Nephron progenitor cell (in vitro differentiated cells): ENCODE measurements at regions not wholly inside any gene's neighbourhood (a gene's known extent, or its start where the extent isn't known, plus 50 kb on each side); places are given as distances from the start of the nearest gene placed in this dataset.

Experiments used
- DNase-seq: peaks from one replicate; pipeline ENCODE4 v3.0.0; 2021
- H3K27ac Mint-ChIP-seq: 2 replicates; pipeline ENCODE4 v1.8.0; 2021; ENCODE audit warnings: mild to moderate bottlenecking, moderate library complexity, mixed read lengths
- H3K27me3 Mint-ChIP-seq: 2 replicates; pipeline ENCODE4 v1.8.0; 2021; ENCODE audit warnings: mild to moderate bottlenecking, low read depth, mixed read lengths; ENCODE audit not compliant: poor library complexity
- H3K36me3 Mint-ChIP-seq: 2 replicates; pipeline ENCODE4 v1.8.0; 2021; ENCODE audit warnings: low read depth, mixed read lengths
- H3K4me1 Mint-ChIP-seq: 2 replicates; pipeline ENCODE4 v1.8.0; 2021; ENCODE audit warnings: mixed read lengths
- H3K4me3 Mint-ChIP-seq: 2 replicates; pipeline ENCODE4 v1.8.0; 2021; ENCODE audit warnings: mild to moderate bottlenecking, moderate library complexity, mixed read lengths
- H3K9me3 Mint-ChIP-seq: 2 replicates; pipeline ENCODE4 v1.8.0; 2021; ENCODE audit warnings: mild to moderate bottlenecking, moderate library complexity, mixed read lengths
- TF ChIP-seq, protein P1 (sequence below): fragments of 200-600 bp; sonication (generic); IDR thresholded peaks from 2 replicates; pipeline ENCODE4 v1.5.0; 2021; ENCODE audit warnings: antibody characterized with exemption

DNA sequence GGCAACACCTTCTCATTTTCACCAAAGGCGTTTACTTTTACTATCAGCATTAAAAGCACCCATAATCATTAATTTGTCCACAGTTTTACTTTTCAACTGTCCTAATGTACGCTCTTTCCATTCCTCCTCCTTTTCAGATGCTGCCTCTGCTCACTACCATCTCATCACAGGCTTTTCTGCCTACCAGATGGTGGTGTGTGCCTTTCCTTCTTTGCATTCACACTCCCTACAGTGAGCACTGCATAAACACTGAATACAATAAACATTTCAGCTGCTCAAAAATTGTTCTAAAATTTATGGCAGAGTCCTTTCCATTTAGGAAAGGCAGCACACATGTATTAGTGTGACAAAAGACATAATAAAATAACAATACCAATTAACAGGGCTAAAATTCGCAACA, 435.7 kb downstream of the GXYLT1 start:
- Mint-ChIP-seq H3K4me3 (no peak overlapping the region), H3K27me3 (no peaks in the 10 kb centered on the region), H3K27ac (peak overlapping the region; percentile 35), H3K4me1 (peaks cover 24% of the 10 kb centered on the region), H3K36me3 (no peaks in the 10 kb centered on the region), H3K9me3 (no peaks in the 10 kb centered on the region)
- TF ChIP-seq, protein P1, sequence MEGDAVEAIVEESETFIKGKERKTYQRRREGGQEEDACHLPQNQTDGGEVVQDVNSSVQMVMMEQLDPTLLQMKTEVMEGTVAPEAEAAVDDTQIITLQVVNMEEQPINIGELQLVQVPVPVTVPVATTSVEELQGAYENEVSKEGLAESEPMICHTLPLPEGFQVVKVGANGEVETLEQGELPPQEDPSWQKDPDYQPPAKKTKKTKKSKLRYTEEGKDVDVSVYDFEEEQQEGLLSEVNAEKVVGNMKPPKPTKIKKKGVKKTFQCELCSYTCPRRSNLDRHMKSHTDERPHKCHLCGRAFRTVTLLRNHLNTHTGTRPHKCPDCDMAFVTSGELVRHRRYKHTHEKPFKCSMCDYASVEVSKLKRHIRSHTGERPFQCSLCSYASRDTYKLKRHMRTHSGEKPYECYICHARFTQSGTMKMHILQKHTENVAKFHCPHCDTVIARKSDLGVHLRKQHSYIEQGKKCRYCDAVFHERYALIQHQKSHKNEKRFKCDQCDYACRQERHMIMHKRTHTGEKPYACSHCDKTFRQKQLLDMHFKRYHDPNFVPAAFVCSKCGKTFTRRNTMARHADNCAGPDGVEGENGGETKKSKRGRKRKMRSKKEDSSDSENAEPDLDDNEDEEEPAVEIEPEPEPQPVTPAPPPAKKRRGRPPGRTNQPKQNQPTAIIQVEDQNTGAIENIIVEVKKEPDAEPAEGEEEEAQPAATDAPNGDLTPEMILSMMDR = no peak
- no peak for DNase-seq

GRCh38 chr12:41706376-41706775, 438.3 kb downstream of the GXYLT1 start:
- Mint-ChIP-seq H3K4me1 (peaks cover 40% of the 10 kb centered on the region), H3K27ac (no peak overlapping the region), H3K27me3 (no peaks in the 10 kb centered on the region), H3K36me3 (no peaks in the 10 kb centered on the region), H3K9me3 (no peaks in the 10 kb centered on the region), H3K4me3 (no peak overlapping the region)
- no peak for DNase-seq
- TF ChIP-seq, protein P1 = no peak

- Mint-ChIP-seq H3K27ac (no peak overlapping the region), H3K9me3 (no peaks in the 10 kb centered on the region), H3K4me3 (no peak overlapping the region), H3K4me1 (peaks cover 16% of the 10 kb centered on the region), H3K27me3 (no peaks in the 10 kb centered on the region), H3K36me3 (no peaks in the 10 kb centered on the region)
- no peak for DNase-seq
- TF ChIP-seq, protein P1 = no peak
Observed at GRCh38 chr12:41701943-41702601, 442.6 kb downstream of the GXYLT1 start.

DNA sequence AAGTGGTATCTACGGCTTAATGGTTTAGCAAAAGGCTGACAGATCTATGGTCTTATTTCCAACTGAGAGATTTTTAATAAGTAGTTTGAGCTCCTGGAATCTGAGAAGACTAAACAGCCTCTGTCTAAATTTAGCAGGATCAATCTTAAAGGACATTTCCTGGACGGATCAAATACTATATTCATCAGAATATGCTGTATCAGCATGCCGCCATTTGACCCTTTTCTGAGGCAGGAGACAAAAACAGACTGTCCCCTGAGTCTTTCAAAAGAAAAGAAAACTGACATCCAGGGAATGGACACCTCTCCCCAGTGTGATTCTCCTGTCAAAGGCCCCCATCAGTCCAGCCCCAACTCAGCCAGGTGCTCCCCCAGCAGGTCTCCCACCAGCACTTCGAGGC, 443.7 kb downstream of the GXYLT1 start:
- TF ChIP-seq, protein P1 = no peak
- Mint-ChIP-seq H3K27ac (peak overlapping the region; percentile 27), H3K27me3 (no peaks in the 10 kb centered on the region), H3K4me1 (peaks cover 16% of the 10 kb centered on the region), H3K36me3 (no peaks in the 10 kb centered on the region), H3K4me3 (no peak overlapping the region), H3K9me3 (no peaks in the 10 kb centered on the region)
- no peak for DNase-seq

DNA sequence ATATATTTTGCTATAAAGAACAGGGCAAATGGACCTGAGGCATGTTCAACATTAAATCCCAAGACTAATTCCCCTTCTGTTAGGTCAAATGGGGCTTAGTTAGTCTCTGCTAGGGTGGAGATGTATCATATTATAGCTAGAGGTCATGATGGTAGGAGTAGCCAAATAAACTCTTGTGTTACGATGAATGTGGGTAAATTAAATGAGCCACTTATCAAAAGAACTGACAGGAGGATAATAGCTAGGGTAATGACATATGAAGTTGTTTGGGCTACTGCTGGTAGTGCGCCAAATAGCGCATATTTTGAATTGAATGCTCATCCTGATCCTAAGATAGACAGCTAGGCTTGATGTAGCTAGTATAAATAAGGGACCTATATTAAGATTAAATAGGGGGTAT, 445.0 kb downstream of the GXYLT1 start:
- Mint-ChIP-seq H3K4me1 (peaks cover 16% of the 10 kb centered on the region), H3K27ac (no peak overlapping the region), H3K9me3 (no peaks in the 10 kb centered on the region), H3K36me3 (no peaks in the 10 kb centered on the region), H3K4me3 (no peak overlapping the region), H3K27me3 (no peaks in the 10 kb centered on the region)
- DNase-seq = no peak
- TF ChIP-seq, protein P1 = no peak

DNA sequence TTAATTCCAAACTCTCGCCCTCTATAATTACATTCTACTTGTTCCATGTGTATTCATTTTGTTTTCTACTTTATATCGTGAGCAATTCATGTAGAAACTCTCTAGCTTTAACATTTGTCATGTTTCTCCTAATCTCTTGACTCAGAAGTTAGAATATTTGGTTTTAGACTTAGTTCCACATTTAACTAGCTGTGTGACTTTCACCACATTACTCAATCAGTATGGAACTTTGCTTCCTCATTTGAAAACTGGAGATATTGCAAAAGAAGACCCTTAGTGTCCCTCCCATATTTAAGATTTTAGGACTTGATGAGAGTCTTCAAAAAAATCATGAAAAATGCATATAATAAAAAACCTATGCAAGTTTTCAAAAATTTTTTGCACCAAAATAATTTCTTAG, 447.5 kb downstream of the GXYLT1 start:
- H3K27ac Mint-ChIP-seq = no peak overlapping the region
- H3K4me3 Mint-ChIP-seq = no peak overlapping the region
- no peak for DNase-seq

More for the DNA sequence above, 447.5 kb downstream of the GXYLT1 start:
- no peaks in the 10 kb centered on the region for H3K36me3 Mint-ChIP-seq
- H3K27me3 Mint-ChIP-seq = no peaks in the 10 kb centered on the region
- TF ChIP-seq, protein P1 = no peak
- H3K9me3 Mint-ChIP-seq = no peaks in the 10 kb centered on the region
- peaks cover 6% of the 10 kb centered on the region for H3K4me1 Mint-ChIP-seq
